ENCODE measurements at regions not wholly inside any gene's neighbourhood (a gene's known extent, or its start where the extent isn't known, plus 50 kb on each side); places are given as distances from the start of the nearest gene placed in this dataset.

DNA sequence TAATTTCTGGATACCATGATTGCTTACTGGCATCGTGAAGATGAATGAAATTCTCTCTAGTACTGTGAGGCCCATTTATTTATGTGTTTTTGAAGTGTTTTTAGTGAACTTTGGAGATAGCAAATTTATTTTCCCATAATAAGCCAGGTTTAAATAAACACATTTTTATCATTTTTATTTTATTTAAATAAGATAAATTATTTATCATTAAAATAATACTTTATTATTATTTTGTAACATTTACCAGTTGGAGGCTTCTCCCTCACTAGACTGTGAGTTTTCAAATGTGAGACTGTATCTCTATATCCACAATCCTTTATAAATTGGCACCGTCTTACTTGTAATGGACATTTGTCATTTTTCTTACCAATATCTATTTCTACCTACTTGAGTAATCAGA, 351.7 kb downstream of the METTL15 start:
- no peak for DNase-seq

DNA sequence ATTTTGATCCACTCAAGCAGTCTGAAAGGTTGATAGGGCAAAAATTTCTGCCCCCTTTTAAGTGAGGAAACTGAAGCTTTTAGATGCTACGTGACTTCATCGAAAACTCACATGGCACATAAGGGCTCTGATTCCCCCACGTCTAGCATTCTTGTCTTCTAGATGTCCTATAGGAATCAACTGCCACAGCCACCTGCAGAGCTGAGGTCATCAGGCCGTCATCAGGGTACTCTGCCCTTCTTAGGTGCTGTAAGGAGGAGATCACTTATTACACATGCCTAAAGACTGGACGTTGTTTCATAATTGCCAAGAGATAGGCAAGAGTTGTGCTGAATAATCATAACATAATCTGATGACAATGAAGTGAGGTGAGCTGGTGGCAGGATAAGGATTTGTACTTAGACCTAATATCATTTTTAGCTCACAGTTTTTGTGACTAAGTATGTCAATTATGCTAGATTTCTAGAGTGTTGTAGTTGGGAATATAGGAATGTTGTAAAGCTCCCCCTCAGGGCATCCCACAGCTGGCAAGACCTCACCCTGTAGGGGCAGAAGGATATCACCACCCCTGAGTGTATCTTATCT, 349.4 kb downstream of the METTL15 start:
- no peak for DNase-seq

DNA sequence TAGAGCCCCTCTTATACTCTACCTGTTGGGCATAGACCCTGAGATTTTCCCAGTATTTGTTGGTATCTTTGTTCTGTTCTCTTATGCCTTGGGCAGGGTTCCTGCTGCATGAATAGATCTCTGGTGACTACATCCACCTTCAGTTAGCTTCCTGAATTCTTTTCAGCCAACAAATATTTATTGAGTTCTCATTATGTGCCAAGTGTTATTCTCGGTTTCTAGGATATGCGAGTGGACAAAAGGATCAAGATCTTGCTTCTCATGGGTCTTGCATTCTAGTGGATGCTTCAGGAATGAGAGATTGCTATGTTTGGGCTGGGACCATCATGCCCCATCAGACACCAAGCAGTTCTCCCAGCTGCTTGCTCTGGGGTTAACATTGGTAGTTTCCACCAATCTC, 340.0 kb downstream of the METTL15 start:
- no peak for DNase-seq

DNA sequence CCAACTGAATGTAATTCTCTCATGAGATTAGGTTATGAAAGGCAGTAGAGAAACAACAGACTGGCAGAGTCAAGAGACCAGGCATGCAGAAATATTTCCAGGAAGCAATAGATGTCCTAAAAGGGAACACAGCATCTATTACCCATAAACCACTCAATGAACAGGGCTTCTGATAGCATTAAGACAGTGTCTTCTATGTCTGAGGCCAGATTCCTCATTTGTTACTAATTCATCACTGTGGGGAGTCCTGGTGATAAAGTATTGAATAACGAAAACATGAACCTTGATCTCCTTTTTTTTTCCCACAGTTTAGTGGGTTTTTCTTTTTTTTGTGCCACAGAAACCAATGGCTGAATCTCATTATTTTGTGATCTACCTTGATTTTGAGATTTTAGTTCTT, 339.0 kb downstream of the METTL15 start:
- DNase-seq: no peak

DNA sequence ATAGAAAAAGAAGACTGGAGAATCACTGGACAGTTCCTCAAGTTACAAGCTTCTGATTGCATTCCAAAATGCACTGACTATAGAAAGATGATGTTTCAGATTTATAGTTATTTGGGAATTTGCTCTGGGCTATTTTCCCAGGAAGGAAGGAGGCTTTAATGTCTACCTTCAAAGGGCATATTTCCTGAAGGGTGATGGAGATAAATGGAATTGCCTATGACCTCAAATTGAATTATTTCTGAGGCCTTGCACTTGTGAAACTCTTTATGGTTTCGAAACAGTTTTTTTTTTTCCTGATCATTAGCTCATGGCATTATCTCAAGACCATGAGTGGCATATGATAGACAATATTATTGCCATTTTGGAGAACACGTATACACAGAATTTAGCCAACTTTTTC, 333.9 kb downstream of the METTL15 start:
- DNase-seq: no peak

DNA sequence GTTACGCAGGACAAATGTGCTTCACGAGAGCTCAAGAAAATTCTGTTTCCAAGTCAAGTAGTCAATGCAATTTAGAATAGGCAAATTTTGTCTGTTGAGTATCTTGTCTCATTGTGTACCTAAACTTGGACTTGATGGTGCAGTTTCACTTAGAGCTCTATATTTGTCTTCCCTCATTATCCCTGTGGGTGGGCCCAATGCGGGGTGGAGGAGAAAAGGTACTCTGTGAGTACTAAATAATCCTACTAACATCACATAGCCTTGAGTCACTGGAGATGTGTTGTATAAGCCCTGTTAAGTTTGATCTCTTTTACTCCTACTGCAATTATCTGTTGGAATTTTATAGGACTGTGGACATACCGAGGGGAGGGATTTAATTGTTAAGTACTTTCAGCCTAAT, 331.2 kb downstream of the METTL15 start:
- no peak for DNase-seq

DNA sequence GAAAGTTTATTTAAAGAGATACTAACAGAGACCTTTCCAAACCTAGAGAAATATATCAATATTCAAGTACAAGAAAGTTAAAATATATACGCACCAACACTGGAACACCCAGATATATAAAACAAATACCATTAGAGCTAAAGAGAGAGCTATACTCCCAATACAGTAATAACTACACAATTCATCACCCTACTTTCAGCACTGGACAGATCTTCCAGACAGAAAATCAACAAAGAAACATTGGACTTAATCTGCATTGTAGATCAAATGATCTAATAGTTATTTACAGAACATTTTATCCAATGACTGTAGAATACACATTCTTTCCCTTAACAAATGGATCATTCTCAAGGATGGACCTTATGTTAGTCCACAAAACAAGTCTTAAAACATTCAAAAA, 311.9 kb downstream of the METTL15 start:
- no peak for DNase-seq

DNA sequence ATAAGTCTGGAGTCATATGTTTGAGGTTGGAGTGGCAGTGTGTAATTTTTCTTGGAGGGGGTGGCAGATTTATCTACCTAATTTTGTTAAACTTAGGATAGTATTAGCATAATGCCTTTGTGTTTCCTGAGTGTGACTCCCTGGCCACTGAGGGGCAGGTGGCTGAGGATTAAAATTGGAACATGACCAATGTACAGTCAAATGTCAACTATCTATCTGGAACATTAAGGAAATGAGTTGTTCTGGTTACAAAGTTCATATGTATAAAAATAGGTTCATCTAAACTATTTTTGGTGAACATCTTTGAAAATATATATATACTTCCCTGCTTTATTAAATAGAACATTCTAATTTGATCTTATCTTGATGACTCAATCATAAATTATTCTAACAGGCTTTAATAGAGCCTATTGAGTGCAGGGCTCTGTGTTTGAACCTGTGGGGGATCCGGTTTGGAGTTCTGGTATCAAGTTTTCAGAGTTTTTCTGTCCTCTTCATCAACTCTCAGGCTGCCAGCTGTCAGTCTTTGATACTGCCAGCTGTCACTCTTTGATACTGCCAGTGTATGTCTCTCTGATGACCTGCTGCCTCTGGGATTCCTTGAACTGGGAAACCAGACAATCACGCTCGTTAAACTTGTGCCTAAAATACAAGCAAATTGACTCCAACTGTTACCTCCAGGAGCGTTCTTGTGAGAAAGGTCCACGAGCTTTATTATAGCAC, 309.6 kb downstream of the METTL15 start:
- DNase-seq: no peak

DNA sequence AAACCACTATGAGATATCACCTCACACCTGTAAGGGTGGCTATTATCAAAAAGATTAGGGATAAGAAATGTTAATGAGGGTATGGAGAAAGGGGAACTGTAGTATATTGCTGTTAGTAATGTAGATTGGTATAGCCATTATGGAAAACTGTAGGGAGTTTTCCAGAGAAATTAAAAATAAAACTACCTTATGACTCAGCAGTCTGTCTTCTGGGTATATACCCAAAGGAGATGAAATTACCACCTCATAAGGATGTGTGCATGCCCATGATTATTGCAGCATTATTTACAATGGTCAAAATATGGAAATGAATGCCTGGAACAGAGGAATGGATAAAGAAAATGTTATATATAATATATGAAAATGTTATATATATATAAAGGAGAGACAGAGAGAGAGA, 303.8 kb downstream of the METTL15 start:
- DNase-seq: no peak

DNA sequence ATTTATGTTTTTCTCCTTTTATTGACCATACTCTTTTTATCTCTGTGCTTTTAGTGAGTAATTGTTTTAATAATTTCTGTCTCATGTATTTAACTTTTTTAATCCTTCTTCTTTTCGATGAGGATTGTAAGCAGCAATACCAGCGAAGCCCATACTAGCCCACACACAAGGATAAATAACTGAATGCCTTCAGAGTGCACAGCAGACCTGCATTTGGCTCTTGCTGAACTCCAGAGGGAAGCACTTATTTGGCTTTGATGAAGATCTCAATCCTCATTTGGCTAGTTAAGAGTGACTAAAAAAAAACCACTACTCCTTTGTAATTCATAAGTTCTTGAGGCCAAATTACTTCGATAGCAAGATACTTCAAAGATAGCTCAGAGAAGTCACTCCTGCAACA, 293.3 kb downstream of the METTL15 start:
- no peak for DNase-seq

DNA sequence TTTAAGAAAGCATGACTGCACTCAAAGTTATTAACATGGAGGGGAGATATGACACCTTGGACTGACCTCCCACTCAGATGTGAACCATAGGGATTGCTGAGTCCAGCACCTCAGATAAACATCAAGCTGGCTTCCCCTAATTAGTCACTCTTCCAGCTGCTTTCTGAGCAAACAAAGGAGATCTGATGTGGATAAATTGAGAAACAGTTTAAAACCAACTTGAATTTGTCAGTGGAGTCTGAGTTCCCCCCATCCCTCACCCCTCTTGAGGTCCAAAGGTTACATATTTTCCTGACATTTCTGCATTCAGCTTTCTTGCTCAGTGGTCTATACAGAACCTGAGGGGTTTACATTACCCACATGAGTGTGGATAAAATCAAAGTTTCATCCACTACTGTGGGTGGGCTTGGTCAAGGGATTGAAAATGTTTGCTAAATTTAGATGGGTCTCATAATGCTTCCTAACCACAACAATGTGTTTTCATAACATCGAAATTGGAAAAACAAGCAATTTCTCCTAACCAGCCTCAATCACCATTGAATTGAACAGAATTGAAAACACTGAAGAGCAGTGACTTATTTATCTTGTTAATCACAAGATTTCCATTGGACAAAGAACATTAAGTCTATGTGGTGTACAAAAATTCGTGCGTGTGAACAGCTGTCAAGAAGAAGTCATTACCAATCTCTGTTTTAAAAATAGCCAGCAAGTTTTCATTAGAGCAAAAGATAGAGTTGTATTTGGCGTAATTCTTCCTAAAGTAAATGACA, 292.3 kb downstream of the METTL15 start:
- DNase-seq: no peak

DNA sequence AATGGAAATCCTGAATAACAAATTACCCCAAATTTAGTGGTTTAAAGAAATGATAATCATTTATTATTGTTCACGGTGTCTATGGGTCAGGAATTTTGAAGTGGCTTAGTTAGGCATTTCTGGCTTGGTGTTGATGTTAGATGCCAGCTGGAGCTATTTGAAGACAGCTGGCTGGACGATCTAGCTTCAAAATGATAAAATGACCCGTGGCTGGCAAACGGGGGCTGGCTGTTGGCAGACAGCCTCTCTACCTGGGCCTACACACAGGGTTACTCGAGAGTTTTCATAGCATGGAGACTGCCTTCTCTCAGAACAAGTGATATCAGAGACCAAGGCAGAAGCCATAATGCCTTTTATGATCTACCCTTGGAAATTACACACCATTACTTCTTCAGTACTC, 285.2 kb downstream of the METTL15 start:
- no peak for DNase-seq

DNA sequence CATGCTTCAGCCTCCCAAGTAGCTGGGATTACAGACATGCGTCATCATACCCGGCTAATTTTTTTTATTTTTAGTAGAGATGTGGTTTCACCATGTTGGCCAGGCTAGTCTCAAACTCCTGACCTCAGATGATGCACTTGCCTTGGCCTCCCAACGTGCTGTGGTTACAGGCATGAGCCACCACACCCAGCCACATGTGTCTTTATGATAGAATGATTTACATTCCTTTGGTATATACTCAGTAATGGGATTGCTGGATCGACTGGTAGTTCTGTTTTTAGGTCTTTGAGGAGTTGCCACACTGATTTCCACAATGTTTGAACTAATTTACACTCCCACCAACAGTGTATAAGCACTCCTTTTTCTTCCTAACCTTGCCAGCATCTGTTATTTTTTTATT, 276.2 kb downstream of the METTL15 start:
- no peak for DNase-seq

DNA sequence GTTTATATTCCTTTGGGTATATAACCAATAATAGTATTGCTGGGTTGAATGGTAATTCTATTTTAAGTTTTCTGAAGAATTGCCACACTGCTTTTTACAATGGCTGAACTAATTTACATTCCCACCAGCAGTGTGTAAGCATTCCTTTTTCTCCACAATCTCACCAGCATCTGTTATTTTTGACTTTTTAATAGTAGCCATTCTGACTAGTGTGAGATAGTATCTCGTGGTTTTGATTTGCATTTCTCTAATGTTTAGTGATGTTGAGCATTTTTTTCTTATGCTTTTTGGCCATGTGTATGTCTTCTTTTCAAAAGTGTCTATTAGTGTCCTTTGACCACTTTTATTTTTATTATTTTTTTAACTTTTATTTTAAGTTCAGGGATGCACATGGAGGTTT, 275.3 kb downstream of the METTL15 start:
- no peak for DNase-seq
